T-cell (primary cell): ENCODE measurements at regions not wholly inside any gene's neighbourhood (a gene's known extent, or its start where the extent isn't known, plus 50 kb on each side); places are given as distances from the start of the nearest gene placed in this dataset.

ENCODE experiments used
- ATAC-seq, 4 experiments: fragments of 200-7000 bp in 3 of 4; fragments of 150-1000 bp in 1 of 4; cut with Tn5 transposase; replicated peaks in 1 of 4; 1 replicate in 3 of 4; 2 replicates in 1 of 4; pipeline ENCODE4 v1.10.0; 2021; ENCODE audit warnings: moderate library complexity in 3 of 4, mild to moderate bottlenecking in 2 of 4, moderate number of reproducible peaks in 1 of 4
- CTCF ChIA-PET, 2 donors: fragments of 300-600 bp; sonication (Branson Sonifier 250); formaldehyde crosslinking; loops; one replicate each; lab custom pipeline; 2022; ENCODE audit warnings: antibody characterized with exemption in 2 of 2; lab: Charles Lee
- POLR2A ChIA-PET, 2 donors: fragments of 300-600 bp; sonication (Branson Sonifier 250); formaldehyde crosslinking; loops; one replicate each; lab custom pipeline; 2022; ENCODE audit warnings: antibody characterized with exemption in 2 of 2; lab: Charles Lee
- DNase-seq, 35 experiments: peaks; one replicate each; pipeline versions ENCODE4 v3.0.0 to v3.0.0-alpha.2; 2013 to 2023
- H3K27ac ChIP-seq: one replicate; pipeline ENCODE4 v1.5.1; 2013; ENCODE audit warnings: low read length
- H3K27me3 ChIP-seq, 2 experiments: replicated peaks in 1 of 2; 1 replicate in 1 of 2; 2 replicates in 1 of 2; pipeline versions ENCODE4 v1.6.1 to v1.7.0; 2013; ENCODE audit warnings: low read length in 1 of 2, mixed read lengths in 1 of 2; ENCODE audit not compliant: control insufficient read depth in 2 of 2, insufficient read depth in 2 of 2; ENCODE audit errors: extremely low read depth in 1 of 2
- H3K36me3 ChIP-seq, 2 donors: 1 replicate in 1 of 2; 2 replicates in 1 of 2; pipeline versions ENCODE4 v1.6.1 to v1.7.0; 2013; ENCODE audit warnings: low read length in 1 of 2; ENCODE audit not compliant: control insufficient read depth in 2 of 2, insufficient read depth in 1 of 2; ENCODE audit errors: extremely low read depth in 1 of 2
- H3K4me1 ChIP-seq, 2 experiments: 1 replicate in 1 of 2; 2 replicates in 1 of 2; pipeline versions ENCODE4 v1.6.1 to v1.7.0; 2013; ENCODE audit warnings: low read length in 2 of 2, mixed read lengths in 1 of 2; ENCODE audit not compliant: insufficient read depth in 2 of 2, control insufficient read depth in 1 of 2; ENCODE audit errors: extremely low read depth in 1 of 2
- H3K4me3 ChIP-seq, 2 donors: 1 replicate in 1 of 2; 2 replicates in 1 of 2; pipeline versions ENCODE4 v1.5.1 to v1.7.0; 2013; ENCODE audit warnings: mild to moderate bottlenecking in 2 of 2, low read length in 1 of 2, moderate library complexity in 1 of 2; ENCODE audit not compliant: control insufficient read depth in 1 of 2; ENCODE audit errors: extremely low read depth in 1 of 2
- H3K9me3 ChIP-seq: 2 replicates; pipeline ENCODE4 v1.7.0; 2013
- H3K27ac Mint-ChIP-seq, 2 donors: one replicate each; pipeline ENCODE4 v1.8.0; 2020 to 2021; ENCODE audit warnings: mild to moderate bottlenecking in 2 of 2, mixed read lengths in 2 of 2
- H3K27me3 Mint-ChIP-seq, 2 donors: one replicate each; pipeline ENCODE4 v1.8.0; 2021 to 2022; ENCODE audit warnings: mixed read lengths in 2 of 2
- H3K36me3 Mint-ChIP-seq: one replicate; pipeline ENCODE4 v1.8.0; 2021; ENCODE audit warnings: mixed read lengths
- H3K4me1 Mint-ChIP-seq, 3 donors: one replicate each; pipeline ENCODE4 v1.8.0; 2020 to 2022; ENCODE audit warnings: mixed read lengths in 3 of 3, mild to moderate bottlenecking in 1 of 3
- H3K4me3 Mint-ChIP-seq, 3 donors: one replicate each; pipeline ENCODE4 v1.8.0; 2020 to 2022; ENCODE audit warnings: mild to moderate bottlenecking in 3 of 3, mixed read lengths in 3 of 3, moderate library complexity in 3 of 3
- H3K9me3 Mint-ChIP-seq, 3 donors: one replicate each; pipeline ENCODE4 v1.8.0; 2020 to 2022; ENCODE audit warnings: mixed read lengths in 3 of 3
- WGBS: methylation state at CpG from one replicate; pipeline ENCODE4 v1.1.5; 2013; ENCODE audit warnings: missing lambda C conversion rate; ENCODE audit not compliant: insufficient coverage; 5-methylcytosine and 5-hydroxymethylcytosine counted together

- no peaks in the 10 kb centered on the region for H3K4me1 ChIP-seq
- DNase-seq (no peak), ATAC-seq (no peak)
- no peaks in the 10 kb centered on the region for H3K9me3 ChIP-seq
- no peak overlapping the region for H3K27ac ChIP-seq
- ChIA-PET POLR2A (no interaction called here), CTCF (no interaction called here)
- H3K36me3 ChIP-seq = no peaks in the 10 kb centered on the region
- H3K4me3 ChIP-seq = no peak overlapping the region
- Mint-ChIP-seq H3K27me3 (peaks cover 0 to 2% of the 10 kb centered on the region in 2 donors), H3K9me3 (no peaks in the 10 kb centered on the region), H3K4me3 (no peak overlapping the region), H3K27ac (no peak overlapping the region), H3K36me3 (no peaks in the 10 kb centered on the region), H3K4me1 (no peaks in the 10 kb centered on the region)
- 79% methylated on average over 9 of the region's 11 CpGs for WGBS
- no peaks in the 10 kb centered on the region for H3K27me3 ChIP-seq
Observed at GRCh38 chr18:2281523-2282199, 289.6 kb downstream of the METTL4 start.

- no peak overlapping the region for H3K27ac Mint-ChIP-seq
- H3K4me1 ChIP-seq = no peaks in the 10 kb centered on the region
- WGBS = 94% methylated on average over 4 of the region's 7 CpGs
- H3K4me3 Mint-ChIP-seq = no peak overlapping the region
- no peaks in the 10 kb centered on the region for H3K9me3 ChIP-seq
- ChIA-PET CTCF (no interaction called here), POLR2A (no interaction called here)
- ATAC-seq (no peak), DNase-seq (no peak)
- no peaks in the 10 kb centered on the region for H3K9me3 Mint-ChIP-seq
- H3K27ac ChIP-seq = no peak overlapping the region
- no peaks in the 10 kb centered on the region for H3K36me3 ChIP-seq
- H3K4me3 ChIP-seq = no peak overlapping the region
- H3K36me3 Mint-ChIP-seq = no peaks in the 10 kb centered on the region
- H3K27me3 ChIP-seq = peaks cover 0 to 10% of the 10 kb centered on the region in 2 experiments
- no peaks in the 10 kb centered on the region for H3K4me1 Mint-ChIP-seq
- H3K27me3 Mint-ChIP-seq = peaks cover 37 to 45% of the 10 kb centered on the region in 2 donors
Observed at GRCh38 chr18:2293109-2293839, 278.0 kb downstream of the METTL4 start.

GRCh38 chr18:2301316-2301715, 270.0 kb downstream of the METTL4 start:
- no peaks in the 10 kb centered on the region for H3K9me3 Mint-ChIP-seq
- Histone ChIP-seq H3K4me1 (no peaks in the 10 kb centered on the region), H3K36me3 (no peaks in the 10 kb centered on the region), H3K27ac (no peak overlapping the region), H3K27me3 (no peaks in the 10 kb centered on the region), H3K9me3 (no peaks in the 10 kb centered on the region), H3K4me3 (no peak overlapping the region)
- no peak for ATAC-seq
- H3K36me3 Mint-ChIP-seq = no peaks in the 10 kb centered on the region
- no peak overlapping the region for H3K4me3 Mint-ChIP-seq
- H3K27ac Mint-ChIP-seq = no peak overlapping the region
- H3K4me1 Mint-ChIP-seq = no peaks in the 10 kb centered on the region
- POLR2A ChIA-PET = no interaction called here
- peaks cover 11 to 15% of the 10 kb centered on the region in 2 donors for H3K27me3 Mint-ChIP-seq
- WGBS = no CpG with 5 or more reads among the region's 2 CpGs
- DNase-seq = no peak
- CTCF ChIA-PET = no interaction called here

DNA sequence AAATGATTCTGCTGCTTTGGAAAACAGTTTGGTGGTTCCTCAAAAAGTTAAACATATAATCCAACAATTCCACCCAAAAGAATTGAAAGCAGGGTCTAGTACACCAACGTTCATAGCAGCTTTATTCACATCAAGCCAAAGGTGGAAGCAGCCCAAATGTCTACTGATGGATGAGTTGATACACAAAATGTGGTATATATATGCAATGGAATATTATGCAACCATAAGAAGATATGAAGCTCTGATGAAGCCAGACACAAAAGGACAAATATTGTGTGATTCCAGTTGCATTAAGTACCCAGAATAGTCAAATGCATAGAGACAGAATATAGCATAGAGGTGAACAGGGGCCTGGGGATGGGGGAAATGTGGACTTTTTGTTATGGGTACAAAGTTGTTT, 269.3 kb downstream of the METTL4 start:
- H3K27ac Mint-ChIP-seq = no peak overlapping the region
- H3K36me3 ChIP-seq = no peaks in the 10 kb centered on the region
- H3K27me3 ChIP-seq = no peaks in the 10 kb centered on the region
- H3K9me3 ChIP-seq = no peaks in the 10 kb centered on the region
- H3K27me3 Mint-ChIP-seq = peaks cover 13 to 18% of the 10 kb centered on the region in 2 donors
- H3K27ac ChIP-seq = no peak overlapping the region
- no peak for ATAC-seq
- H3K9me3 Mint-ChIP-seq = no peaks in the 10 kb centered on the region
- no peaks in the 10 kb centered on the region for H3K4me1 Mint-ChIP-seq
- ChIA-PET CTCF (no interaction called here), POLR2A (no interaction called here)
- H3K4me3 ChIP-seq = no peak overlapping the region
- H3K4me3 Mint-ChIP-seq = no peak overlapping the region
- DNase-seq = no peak
- H3K36me3 Mint-ChIP-seq = no peaks in the 10 kb centered on the region
- WGBS = no CpG with 5 or more reads among the region's 1 CpG
- H3K4me1 ChIP-seq = no peaks in the 10 kb centered on the region

DNA sequence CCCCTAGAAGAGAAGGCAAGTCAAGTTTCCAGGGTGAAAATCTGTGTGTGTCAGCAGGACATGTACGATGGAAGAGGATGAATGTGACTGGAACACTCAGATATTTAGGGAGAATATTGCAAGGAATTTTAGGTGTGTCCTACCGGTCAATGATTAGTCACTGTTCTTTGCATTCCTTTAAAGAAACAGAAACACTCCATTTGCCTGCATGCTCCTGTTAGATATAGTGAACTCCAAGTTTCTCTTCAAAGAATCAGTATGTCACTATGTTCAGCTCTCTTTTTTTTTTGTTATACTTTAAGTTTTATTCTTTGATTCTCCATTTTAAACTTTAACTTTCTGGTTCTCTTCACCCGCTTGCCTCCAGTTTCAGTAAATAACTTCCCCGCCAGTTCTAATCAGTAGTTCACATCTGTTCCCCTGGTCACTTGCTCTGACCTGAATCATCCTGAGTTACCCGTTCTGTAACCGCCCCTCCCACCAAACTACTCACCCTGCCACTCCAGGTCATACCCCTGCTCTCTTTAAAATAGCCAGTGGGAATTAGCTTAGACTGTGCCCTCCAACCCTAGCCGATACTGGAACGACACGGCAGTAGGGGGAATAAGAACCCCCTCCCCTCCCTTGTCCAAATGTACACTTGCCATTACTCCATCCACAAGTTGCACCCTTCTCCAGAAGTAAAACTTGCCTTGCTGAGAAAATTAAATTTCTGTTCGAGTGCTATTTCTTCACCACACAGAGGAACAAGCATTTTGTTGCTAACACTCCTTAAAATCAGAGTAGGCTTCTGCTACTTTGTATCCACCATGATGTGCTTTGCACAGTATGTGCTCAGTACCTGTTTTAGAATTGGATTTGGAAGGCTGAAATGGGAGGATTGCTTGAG, 268.4 kb downstream of the METTL4 start:
- Mint-ChIP-seq H3K36me3 (no peaks in the 10 kb centered on the region), H3K9me3 (no peaks in the 10 kb centered on the region), H3K4me3 (no peak overlapping the region), H3K4me1 (no peaks in the 10 kb centered on the region), H3K27me3 (peaks cover 17 to 21% of the 10 kb centered on the region in 2 donors), H3K27ac (no peak overlapping the region)
- Histone ChIP-seq H3K9me3 (no peaks in the 10 kb centered on the region), H3K4me1 (no peaks in the 10 kb centered on the region), H3K27me3 (peaks cover 0 to 2% of the 10 kb centered on the region in 2 experiments), H3K27ac (no peak overlapping the region), H3K4me3 (no peak overlapping the region), H3K36me3 (no peaks in the 10 kb centered on the region)
- WGBS = 38% methylated on average over 5 of the region's 10 CpGs
- ChIA-PET POLR2A (no interaction called here), CTCF (no interaction called here)
- ATAC-seq (no peak), DNase-seq (no peak)

- DNase-seq (no peak), ATAC-seq (no peak)
- Mint-ChIP-seq H3K27me3 (peaks cover 25 to 27% of the 10 kb centered on the region in 2 donors), H3K4me3 (no peak overlapping the region), H3K36me3 (no peaks in the 10 kb centered on the region), H3K4me1 (no peaks in the 10 kb centered on the region), H3K9me3 (no peaks in the 10 kb centered on the region), H3K27ac (no peak overlapping the region)
- H3K4me1 ChIP-seq = no peaks in the 10 kb centered on the region
- ChIA-PET POLR2A (no interaction called here), CTCF (no interaction called here)
- no peak overlapping the region for H3K27ac ChIP-seq
- H3K4me3 ChIP-seq = no peak overlapping the region
- no CpG with 5 or more reads among the region's 3 CpGs for whole genome bisulfite sequencing
- no peaks in the 10 kb centered on the region for H3K36me3 ChIP-seq
- peaks cover 0 to 2% of the 10 kb centered on the region in 2 experiments for H3K27me3 ChIP-seq
- no peaks in the 10 kb centered on the region for H3K9me3 ChIP-seq
Observed at GRCh38 chr18:2303517-2304238, 267.6 kb downstream of the METTL4 start.
